ENCODE measurements at regions not wholly inside any gene's neighbourhood (a gene's known extent, or its start where the extent isn't known, plus 50 kb on each side); places are given as distances from the start of the nearest gene placed in this dataset.

- POLR2A ChIA-PET = interaction anchor here (0.6 to 0.7 kb wide), 2 partner anchors 16 to 1015 kb away, joined by 4 to 5 read pairs; no protein-coding TSS in a partner anchor
- no peak for DNase-seq (ENCODE audit: low spot score)
- H3K27ac ChIP-seq (ENCODE audit: low read depth, low read length, poor library complexity, severe bottlenecking) = no peak overlapping the region
- H3K79me2 ChIP-seq (ENCODE audit: insufficient read depth, low read depth, low read length) = no peaks in the 10 kb centered on the region
- no peak overlapping the region for H3K4me2 ChIP-seq (ENCODE audit: low read length)
- H3K9me2 ChIP-seq (ENCODE audit: insufficient read depth, low read length) = no peaks in the 10 kb centered on the region
- CTCF ChIA-PET (ENCODE audit: unreplicated experiment) = no interaction called here
- no peaks in the 10 kb centered on the region for H4K20me1 ChIP-seq (ENCODE audit: insufficient read depth, low read length)
- BruUV-seq (replicated peaks) = no TSS peak
- no peak overlapping the region for H3K4me3 ChIP-seq (ENCODE audit: low read depth, low read length, poor library complexity, severe bottlenecking)
- no peaks in the 10 kb centered on the region for H3K9me3 ChIP-seq (ENCODE audit: low read length)
- H3K4me1 ChIP-seq (ENCODE audit: insufficient read depth, low read length, poor library complexity, severe bottlenecking) = no peaks in the 10 kb centered on the region
- intact Hi-C loops (cut with micrococcal nuclease; ENCODE audit: unreplicated experiment) = no loop called here
- H3K36me3 ChIP-seq (ENCODE audit: insufficient read depth, low read length) = no peaks in the 10 kb centered on the region
- H2AFZ ChIP-seq (ENCODE audit: low read length) = no peak overlapping the region
- TF ChIP-seq EZH2phosphoT487 (IDR thresholded peaks at IDR 0.05; ENCODE audit: borderline replicate concordance, low read depth, low read length) (no peak), CTCF (conservative IDR thresholded peaks at IDR 0.05; ENCODE audit: low read length) (no peak)
Measured at GRCh38 chr17:11109106-11109505, 131.9 kb upstream of the SHISA6 start.

DNA sequence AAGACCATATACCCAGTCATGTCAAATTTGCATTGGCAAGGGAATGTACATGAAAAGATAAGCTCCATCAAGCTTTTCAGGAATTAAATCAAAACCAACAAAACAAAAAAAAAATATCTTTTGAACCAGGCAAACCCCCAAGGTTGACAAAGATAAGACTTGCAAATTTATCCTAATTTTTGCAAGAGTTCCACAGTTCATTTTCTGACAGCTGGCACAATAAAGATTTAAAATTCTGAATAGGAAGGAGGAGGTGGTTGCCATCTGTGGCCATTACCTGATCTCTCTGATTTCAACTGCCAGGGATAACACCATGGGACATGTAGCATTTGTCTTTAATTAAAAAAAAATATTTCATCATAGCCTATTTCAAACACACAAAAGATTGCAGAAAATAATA lies 135.9 kb upstream of the SHISA6 start:
- ChIA-PET CTCF (ENCODE audit: unreplicated experiment) (no interaction called here), POLR2A (no interaction called here)
- no peak overlapping the region for H3K27ac ChIP-seq (ENCODE audit: low read depth, low read length, poor library complexity, severe bottlenecking)
- no peaks in the 10 kb centered on the region for H3K9me3 ChIP-seq (ENCODE audit: low read length)
- H4K20me1 ChIP-seq (ENCODE audit: insufficient read depth, low read length) = no peaks in the 10 kb centered on the region
- no peaks in the 10 kb centered on the region for H3K79me2 ChIP-seq (ENCODE audit: insufficient read depth, low read depth, low read length)
- no TSS peak for BruUV-seq (replicated peaks)
- H3K36me3 ChIP-seq (ENCODE audit: insufficient read depth, low read length) = no peaks in the 10 kb centered on the region
- intact Hi-C loops (cut with micrococcal nuclease; ENCODE audit: unreplicated experiment) = no loop called here
- H3K4me1 ChIP-seq (ENCODE audit: insufficient read depth, low read length, poor library complexity, severe bottlenecking) = no peaks in the 10 kb centered on the region
- DNase-seq (ENCODE audit: low spot score) = no peak
- H2AFZ ChIP-seq (ENCODE audit: low read length) = no peak overlapping the region
- H3K4me3 ChIP-seq (ENCODE audit: low read depth, low read length, poor library complexity, severe bottlenecking) = no peak overlapping the region
- H3K9me2 ChIP-seq (ENCODE audit: insufficient read depth, low read length) = no peaks in the 10 kb centered on the region
- H3K4me2 ChIP-seq (ENCODE audit: low read length) = no peak overlapping the region
- TF ChIP-seq CTCF (conservative IDR thresholded peaks at IDR 0.05; ENCODE audit: low read length) (no peak), EZH2phosphoT487 (IDR thresholded peaks at IDR 0.05; ENCODE audit: borderline replicate concordance, low read depth, low read length) (no peak)

- CTCF ChIA-PET (ENCODE audit: unreplicated experiment) = no interaction called here
- Histone ChIP-seq H3K4me2 (ENCODE audit: low read length) (no peak overlapping the region), H3K9me2 (ENCODE audit: insufficient read depth, low read length) (no peaks in the 10 kb centered on the region), H3K4me1 (ENCODE audit: insufficient read depth, low read length, poor library complexity, severe bottlenecking) (no peaks in the 10 kb centered on the region), H3K4me3 (ENCODE audit: low read depth, low read length, poor library complexity, severe bottlenecking) (no peak overlapping the region), H3K79me2 (ENCODE audit: insufficient read depth, low read depth, low read length) (no peaks in the 10 kb centered on the region), H3K9me3 (ENCODE audit: low read length) (no peaks in the 10 kb centered on the region), H3K36me3 (ENCODE audit: insufficient read depth, low read length) (no peaks in the 10 kb centered on the region), H2AFZ (ENCODE audit: low read length) (no peak overlapping the region), H4K20me1 (ENCODE audit: insufficient read depth, low read length) (no peaks in the 10 kb centered on the region), H3K27ac (ENCODE audit: low read depth, low read length, poor library complexity, severe bottlenecking) (no peak overlapping the region)
- no TSS peak for BruUV-seq (replicated peaks)
- no peak for DNase-seq (ENCODE audit: low spot score)
- no peak for TF ChIP-seq CTCF (conservative IDR thresholded peaks at IDR 0.05; ENCODE audit: low read length)
- no peak for TF ChIP-seq EZH2phosphoT487 (IDR thresholded peaks at IDR 0.05; ENCODE audit: borderline replicate concordance, low read depth, low read length)
- intact Hi-C loops (cut with micrococcal nuclease; ENCODE audit: unreplicated experiment) = no loop called here
- POLR2A ChIA-PET = no interaction called here
Measured at GRCh38 chr17:11097121-11097520, 143.9 kb upstream of the SHISA6 start.
